ENCODE measurements at regions not wholly inside any gene's neighbourhood (a gene's known extent, or its start where the extent isn't known, plus 50 kb on each side); places are given as distances from the start of the nearest gene placed in this dataset.

GRCh38 chr2:22800412-22800811 is 584.6 kb upstream of the KLHL29 start:
- Histone ChIP-seq H3K27me3 (ENCODE audit: control insufficient read depth, insufficient read depth, low read length) (no peaks in the 10 kb centered on the region), H3K9me3 (ENCODE audit: control insufficient read depth, insufficient read depth, low read length) (peaks cover 5% of the 10 kb centered on the region; the same call in 1 of the 2 replicates), H3K4me3 (ENCODE audit: low read depth, low read length) (no peak overlapping the region), H3K36me3 (ENCODE audit: control insufficient read depth, insufficient read depth, low read length) (no peaks in the 10 kb centered on the region), H3K27ac (ENCODE audit: low read depth, low read length) (no peak overlapping the region), H3K9ac (ENCODE audit: low read depth, low read length) (no peak overlapping the region), H3K4me1 (ENCODE audit: control insufficient read depth, insufficient read depth, low read length) (peaks cover 18% of the 10 kb centered on the region)

- H3K36me3 ChIP-seq (ENCODE audit: control insufficient read depth, insufficient read depth, low read length), result no peaks in the 10 kb centered on the region
- H3K4me3 ChIP-seq (ENCODE audit: low read depth, low read length), result no peak overlapping the region
- peaks cover 15% of the 10 kb centered on the region for H3K4me1 ChIP-seq (ENCODE audit: control insufficient read depth, insufficient read depth, low read length)
- H3K9ac ChIP-seq (ENCODE audit: low read depth, low read length), result no peak overlapping the region
- no peaks in the 10 kb centered on the region for H3K27me3 ChIP-seq (ENCODE audit: control insufficient read depth, insufficient read depth, low read length)
- H3K9me3 ChIP-seq (ENCODE audit: control insufficient read depth, insufficient read depth, low read length), result peaks cover 12% of the 10 kb centered on the region
- no peak overlapping the region for H3K27ac ChIP-seq (ENCODE audit: low read depth, low read length)
Observed at GRCh38 chr2:22801071-22801470, 583.9 kb upstream of the KLHL29 start.

- Histone ChIP-seq H3K4me1 (ENCODE audit: control insufficient read depth, insufficient read depth, low read length) (peaks cover 15% of the 10 kb centered on the region), H3K9ac (ENCODE audit: low read depth, low read length) (no peak overlapping the region), H3K9me3 (ENCODE audit: control insufficient read depth, insufficient read depth, low read length) (peaks cover 21% of the 10 kb centered on the region), H3K36me3 (ENCODE audit: control insufficient read depth, insufficient read depth, low read length) (no peaks in the 10 kb centered on the region), H3K4me3 (ENCODE audit: low read depth, low read length) (no peak overlapping the region), H3K27me3 (ENCODE audit: control insufficient read depth, insufficient read depth, low read length) (no peaks in the 10 kb centered on the region), H3K27ac (ENCODE audit: low read depth, low read length) (no peak overlapping the region)
Observed at GRCh38 chr2:22801970-22802369, 583.0 kb upstream of the KLHL29 start.

- H3K4me3 ChIP-seq (ENCODE audit: low read depth, low read length), result no peak overlapping the region
- H3K9me3 ChIP-seq (ENCODE audit: control insufficient read depth, insufficient read depth, low read length), result peaks cover 28% of the 10 kb centered on the region
- no peak overlapping the region for H3K9ac ChIP-seq (ENCODE audit: low read depth, low read length)
- no peak overlapping the region for H3K27ac ChIP-seq (ENCODE audit: low read depth, low read length)
- no peaks in the 10 kb centered on the region for H3K36me3 ChIP-seq (ENCODE audit: control insufficient read depth, insufficient read depth, low read length)
- H3K27me3 ChIP-seq (ENCODE audit: control insufficient read depth, insufficient read depth, low read length), result no peaks in the 10 kb centered on the region
- no peaks in the 10 kb centered on the region for H3K4me1 ChIP-seq (ENCODE audit: control insufficient read depth, insufficient read depth, low read length)
Observed at GRCh38 chr2:22807872-22808271, 577.1 kb upstream of the KLHL29 start.

GRCh38 chr2:22810602-22811001 is 574.4 kb upstream of the KLHL29 start:
- H3K4me3 ChIP-seq (ENCODE audit: low read depth, low read length), result no peak overlapping the region
- peaks cover 21% of the 10 kb centered on the region; the same call in 1 of the 2 replicates for H3K9me3 ChIP-seq (ENCODE audit: control insufficient read depth, insufficient read depth, low read length)
- no peaks in the 10 kb centered on the region for H3K27me3 ChIP-seq (ENCODE audit: control insufficient read depth, insufficient read depth, low read length)
- no peaks in the 10 kb centered on the region for H3K4me1 ChIP-seq (ENCODE audit: control insufficient read depth, insufficient read depth, low read length)
- H3K36me3 ChIP-seq (ENCODE audit: control insufficient read depth, insufficient read depth, low read length), result no peaks in the 10 kb centered on the region
- no peak overlapping the region for H3K27ac ChIP-seq (ENCODE audit: low read depth, low read length)
- H3K9ac ChIP-seq (ENCODE audit: low read depth, low read length), result no peak overlapping the region

GRCh38 chr2:22812065-22812680 is 572.8 kb upstream of the KLHL29 start:
- no peak overlapping the region for H3K9ac ChIP-seq (ENCODE audit: low read depth, low read length)
- H3K9me3 ChIP-seq (ENCODE audit: control insufficient read depth, insufficient read depth, low read length), result peaks cover 5% of the 10 kb centered on the region; the same call in 1 of the 2 replicates
- no peaks in the 10 kb centered on the region for H3K27me3 ChIP-seq (ENCODE audit: control insufficient read depth, insufficient read depth, low read length)
- no peak overlapping the region for H3K4me3 ChIP-seq (ENCODE audit: low read depth, low read length)
- no peaks in the 10 kb centered on the region for H3K36me3 ChIP-seq (ENCODE audit: control insufficient read depth, insufficient read depth, low read length)
- no peak overlapping the region for H3K27ac ChIP-seq (ENCODE audit: low read depth, low read length)
- H3K4me1 ChIP-seq (ENCODE audit: control insufficient read depth, insufficient read depth, low read length), result no peaks in the 10 kb centered on the region

- H3K4me1 ChIP-seq (ENCODE audit: control insufficient read depth, insufficient read depth, low read length), result no peaks in the 10 kb centered on the region
- no peak overlapping the region for H3K9ac ChIP-seq (ENCODE audit: low read depth, low read length)
- no peaks in the 10 kb centered on the region for H3K27me3 ChIP-seq (ENCODE audit: control insufficient read depth, insufficient read depth, low read length)
- no peak overlapping the region for H3K27ac ChIP-seq (ENCODE audit: low read depth, low read length)
- H3K36me3 ChIP-seq (ENCODE audit: control insufficient read depth, insufficient read depth, low read length), result no peaks in the 10 kb centered on the region
- no peaks in the 10 kb centered on the region for H3K9me3 ChIP-seq (ENCODE audit: control insufficient read depth, insufficient read depth, low read length)
- H3K4me3 ChIP-seq (ENCODE audit: low read depth, low read length), result no peak overlapping the region
Observed at GRCh38 chr2:22817197-22817596, 567.8 kb upstream of the KLHL29 start.

- Histone ChIP-seq H3K27ac (ENCODE audit: low read depth, low read length) (no peak overlapping the region), H3K36me3 (ENCODE audit: control insufficient read depth, insufficient read depth, low read length) (no peaks in the 10 kb centered on the region), H3K4me1 (ENCODE audit: control insufficient read depth, insufficient read depth, low read length) (no peaks in the 10 kb centered on the region), H3K9me3 (ENCODE audit: control insufficient read depth, insufficient read depth, low read length) (no peaks in the 10 kb centered on the region), H3K9ac (ENCODE audit: low read depth, low read length) (no peak overlapping the region), H3K4me3 (ENCODE audit: low read depth, low read length) (no peak overlapping the region), H3K27me3 (ENCODE audit: control insufficient read depth, insufficient read depth, low read length) (no peaks in the 10 kb centered on the region)
Observed at GRCh38 chr2:22821458-22821857, 563.5 kb upstream of the KLHL29 start.

- Histone ChIP-seq H3K9ac (ENCODE audit: low read depth, low read length) (no peak overlapping the region), H3K27me3 (ENCODE audit: control insufficient read depth, insufficient read depth, low read length) (no peaks in the 10 kb centered on the region), H3K9me3 (ENCODE audit: control insufficient read depth, insufficient read depth, low read length) (no peaks in the 10 kb centered on the region), H3K4me3 (ENCODE audit: low read depth, low read length) (no peak overlapping the region), H3K4me1 (ENCODE audit: control insufficient read depth, insufficient read depth, low read length) (no peaks in the 10 kb centered on the region), H3K27ac (ENCODE audit: low read depth, low read length) (no peak overlapping the region), H3K36me3 (ENCODE audit: control insufficient read depth, insufficient read depth, low read length) (no peaks in the 10 kb centered on the region)
Observed at GRCh38 chr2:22822835-22823234, 562.1 kb upstream of the KLHL29 start.

GRCh38 chr2:22824618-22825017 is 560.4 kb upstream of the KLHL29 start:
- Histone ChIP-seq H3K27me3 (ENCODE audit: control insufficient read depth, insufficient read depth, low read length) (no peaks in the 10 kb centered on the region), H3K36me3 (ENCODE audit: control insufficient read depth, insufficient read depth, low read length) (no peaks in the 10 kb centered on the region), H3K9ac (ENCODE audit: low read depth, low read length) (no peak overlapping the region), H3K4me3 (ENCODE audit: low read depth, low read length) (no peak overlapping the region), H3K27ac (ENCODE audit: low read depth, low read length) (no peak overlapping the region), H3K9me3 (ENCODE audit: control insufficient read depth, insufficient read depth, low read length) (no peaks in the 10 kb centered on the region), H3K4me1 (ENCODE audit: control insufficient read depth, insufficient read depth, low read length) (no peaks in the 10 kb centered on the region)

- Histone ChIP-seq H3K9ac (ENCODE audit: low read depth, low read length) (no peak overlapping the region), H3K36me3 (ENCODE audit: control insufficient read depth, insufficient read depth, low read length) (no peaks in the 10 kb centered on the region), H3K4me1 (ENCODE audit: control insufficient read depth, insufficient read depth, low read length) (no peaks in the 10 kb centered on the region), H3K27me3 (ENCODE audit: control insufficient read depth, insufficient read depth, low read length) (no peaks in the 10 kb centered on the region), H3K27ac (ENCODE audit: low read depth, low read length) (no peak overlapping the region), H3K4me3 (ENCODE audit: low read depth, low read length) (no peak overlapping the region), H3K9me3 (ENCODE audit: control insufficient read depth, insufficient read depth, low read length) (no peaks in the 10 kb centered on the region)
Observed at GRCh38 chr2:22826703-22827102, 558.3 kb upstream of the KLHL29 start.

Data from HUES48 (cell line).